ENCODE measurements at regions not wholly inside any gene's neighbourhood (a gene's known extent, or its start where the extent isn't known, plus 50 kb on each side); places are given as distances from the start of the nearest gene placed in this dataset.

DNA sequence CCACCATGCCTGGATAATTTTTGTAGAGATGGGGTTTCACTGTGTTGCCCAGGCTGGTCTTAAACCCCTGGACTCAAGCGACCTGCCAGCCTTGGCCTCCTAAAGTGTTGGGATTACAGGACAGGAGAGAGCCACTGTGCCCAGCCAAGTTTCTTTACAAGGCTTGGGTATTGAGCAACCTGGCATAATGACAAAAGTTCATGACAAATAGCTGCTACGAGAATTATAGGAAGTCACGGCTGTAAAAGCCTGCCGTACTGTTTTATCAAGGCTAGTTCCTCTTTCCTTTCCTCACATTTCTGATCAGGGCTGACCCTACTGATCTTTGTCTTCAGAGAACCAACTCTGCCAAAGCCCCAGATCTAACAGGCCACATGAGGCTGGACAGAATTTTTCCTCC, 490.4 kb upstream of the SPRED2 start:
- no peaks in the 10 kb centered on the region for H3K9me3 ChIP-seq
- H3K27ac ChIP-seq, result no peak overlapping the region
- no peaks in the 10 kb centered on the region for H3K4me1 ChIP-seq
- no peaks in the 10 kb centered on the region for H3K27me3 ChIP-seq
- no peak overlapping the region for H3K4me3 ChIP-seq
- ATAC-seq, result peak; percentile 57
- WGBS, 2 donors (ENCODE audit: low coverage in 1 of 2), result 59 to 63% methylated on average over 2 to 4 of the region's 4 CpGs
- TF ChIP-seq CTCF (IDR thresholded peaks at IDR 0.05) (no peak), POLR2A (IDR thresholded peaks at IDR 0.05) (no peak), POLR2AphosphoS5 (IDR thresholded peaks at IDR 0.05) (peak; percentile 61)
- H3K36me3 ChIP-seq, result no peaks in the 10 kb centered on the region

GRCh38 chr2:65922030-65922429, 489.6 kb upstream of the SPRED2 start:
- Histone ChIP-seq H3K4me3 (no peak overlapping the region), H3K4me1 (no peaks in the 10 kb centered on the region), H3K9me3 (no peaks in the 10 kb centered on the region), H3K27me3 (no peaks in the 10 kb centered on the region), H3K27ac (no peak overlapping the region), H3K36me3 (no peaks in the 10 kb centered on the region)
- WGBS, 2 donors (ENCODE audit: low coverage in 1 of 2), result 88% methylated on average over 4 of the region's 4 CpGs; no CpG with 5 or more reads in 1 of the 2 donors
- TF ChIP-seq POLR2A (IDR thresholded peaks at IDR 0.05) (no peak), CTCF (IDR thresholded peaks at IDR 0.05) (no peak), EP300 (IDR thresholded peaks at IDR 0.05) (no peak), POLR2AphosphoS5 (IDR thresholded peaks at IDR 0.05) (no peak)
- ATAC-seq, result no peak

GRCh38 chr2:65921116-65921515, 488.7 kb upstream of the SPRED2 start:
- H3K9me3 ChIP-seq, result no peaks in the 10 kb centered on the region
- TF ChIP-seq POLR2A (IDR thresholded peaks at IDR 0.05), result no peak
- no peak for TF ChIP-seq POLR2AphosphoS5 (IDR thresholded peaks at IDR 0.05)
- TF ChIP-seq CTCF (IDR thresholded peaks at IDR 0.05), result no peak
- TF ChIP-seq EP300 (IDR thresholded peaks at IDR 0.05), result no peak

GRCh38 chr2:65920659-65921058, 488.3 kb upstream of the SPRED2 start:
- Histone ChIP-seq H3K27ac (no peak overlapping the region), H3K27me3 (no peaks in the 10 kb centered on the region), H3K4me3 (no peak overlapping the region), H3K4me1 (no peaks in the 10 kb centered on the region), H3K9me3 (no peaks in the 10 kb centered on the region), H3K36me3 (no peaks in the 10 kb centered on the region)
- no peak for TF ChIP-seq EP300 (IDR thresholded peaks at IDR 0.05)
- no peak for TF ChIP-seq CTCF (IDR thresholded peaks at IDR 0.05)
- no peak for TF ChIP-seq POLR2AphosphoS5 (IDR thresholded peaks at IDR 0.05)
- no peak for TF ChIP-seq POLR2A (IDR thresholded peaks at IDR 0.05)
- no peak for ATAC-seq
- WGBS, 2 donors (ENCODE audit: low coverage in 1 of 2), result 96 to 98% methylated on average over 4 to 6 of the region's 6 CpGs

More at GRCh38 chr2:65921116-65921515, 488.7 kb upstream of the SPRED2 start:
- Histone ChIP-seq H3K27ac (no peak overlapping the region), H3K27me3 (no peaks in the 10 kb centered on the region), H3K4me1 (no peaks in the 10 kb centered on the region), H3K4me3 (no peak overlapping the region), H3K36me3 (no peaks in the 10 kb centered on the region)
- no peak for ATAC-seq

DNA sequence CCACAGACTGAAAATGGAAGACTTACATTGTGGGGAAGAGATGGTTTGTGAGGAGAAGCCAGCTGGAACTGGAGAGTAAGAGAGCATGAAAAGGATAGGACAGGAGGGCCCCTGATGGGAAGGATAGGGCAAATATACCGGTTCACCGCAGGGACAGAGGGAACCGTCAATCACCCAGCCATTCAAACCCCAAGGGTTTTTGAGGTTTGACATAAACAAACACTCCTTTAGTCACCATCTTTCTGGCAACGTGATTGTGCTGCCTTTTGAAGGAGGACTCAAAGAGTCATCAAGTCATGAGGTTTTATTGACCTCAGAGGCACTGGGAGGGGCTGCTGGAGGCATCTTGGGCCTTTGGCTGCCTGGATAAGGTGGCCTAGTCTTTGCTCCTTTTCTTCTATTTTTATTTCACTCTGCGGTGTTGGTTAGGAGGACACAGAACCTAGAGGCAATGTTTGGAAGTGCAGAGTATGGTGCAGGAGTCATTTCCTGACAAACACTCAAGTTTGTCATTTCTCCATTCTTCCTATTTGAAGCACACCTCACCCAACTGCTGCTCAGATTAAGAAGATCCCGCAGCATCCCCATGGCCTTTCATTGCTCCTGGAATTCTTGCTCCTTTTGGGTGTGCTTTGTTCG, 487.3 kb upstream of the SPRED2 start:
- H3K27ac ChIP-seq, result no peak overlapping the region
- H3K27me3 ChIP-seq, result no peaks in the 10 kb centered on the region
- no peaks in the 10 kb centered on the region for H3K9me3 ChIP-seq
- no peaks in the 10 kb centered on the region for H3K4me1 ChIP-seq
- 73 to 84% methylated on average over 5 to 7 of the region's 7 CpGs for WGBS, 2 donors (ENCODE audit: low coverage in 1 of 2)
- ATAC-seq, result no peak
- TF ChIP-seq EP300 (IDR thresholded peaks at IDR 0.05) (no peak), POLR2A (IDR thresholded peaks at IDR 0.05) (no peak), POLR2AphosphoS5 (IDR thresholded peaks at IDR 0.05) (no peak), CTCF (IDR thresholded peaks at IDR 0.05) (no peak)
- no peaks in the 10 kb centered on the region for H3K36me3 ChIP-seq
- H3K4me3 ChIP-seq, result no peak overlapping the region

All from gastroesophageal sphincter (tissue), 4 donors.